Keratinocyte (primary cell): ENCODE measurements at regions not wholly inside any gene's neighbourhood (a gene's known extent, or its start where the extent isn't known, plus 50 kb on each side); places are given as distances from the start of the nearest gene placed in this dataset.

Experiments used
- EZH2 ChIP-seq: IDR thresholded peaks from one replicate; pipeline ENCODE4 v1.6.1; 2012; ENCODE audit warnings: inconsistent platforms, mild to moderate bottlenecking, low read length, moderate library complexity
- TF ChIP-seq, protein P1 (sequence below), 3 experiments: IDR thresholded peaks in 1 of 3; conservative IDR thresholded peaks in 1 of 3; optimal IDR thresholded peaks in 1 of 3; 2 replicates in 2 of 3; 3 replicates in 1 of 3; pipeline versions ENCODE3 to v1.5.1; 2011; ENCODE audit warnings: low read length in 3 of 3, mild to moderate bottlenecking in 3 of 3, moderate library complexity in 2 of 3, control low read depth in 1 of 3, inconsistent platforms in 1 of 3; ENCODE audit not compliant: insufficient read depth in 2 of 3; ENCODE audit errors: extremely low read depth in 1 of 3

DNA sequence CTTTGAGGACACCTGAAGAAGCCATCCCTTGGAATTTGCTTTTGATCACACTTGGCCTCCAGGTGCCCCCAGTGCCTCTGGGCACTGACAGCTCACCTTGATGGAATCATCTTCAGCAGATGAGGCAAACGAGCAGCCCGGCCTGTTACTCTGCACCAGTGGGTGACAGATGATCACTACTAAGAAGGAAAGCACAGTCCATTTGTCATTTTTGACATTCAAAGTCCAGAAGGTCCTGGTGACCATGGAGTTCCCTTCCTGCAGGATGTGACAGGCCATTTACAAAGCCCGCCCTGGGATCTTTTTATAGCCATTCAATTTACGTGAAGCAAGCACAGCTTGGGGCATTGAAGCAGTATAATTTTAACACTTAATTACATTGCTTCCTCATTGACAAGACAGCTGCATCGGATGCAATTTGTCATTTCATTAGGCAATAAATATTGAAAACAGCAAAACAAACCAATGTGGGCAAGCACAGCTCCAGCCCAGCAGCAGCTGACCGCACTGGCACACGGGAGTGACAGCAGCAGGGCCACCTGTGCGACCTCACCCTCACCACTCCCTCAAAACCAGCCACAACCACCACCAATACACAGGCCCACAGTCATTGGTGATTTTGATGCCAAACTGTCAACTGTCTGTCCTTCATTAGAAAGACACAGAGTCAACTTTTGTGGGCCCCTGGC, 76.0 kb upstream of the SLC66A3 start:
- TF ChIP-seq, protein P1, sequence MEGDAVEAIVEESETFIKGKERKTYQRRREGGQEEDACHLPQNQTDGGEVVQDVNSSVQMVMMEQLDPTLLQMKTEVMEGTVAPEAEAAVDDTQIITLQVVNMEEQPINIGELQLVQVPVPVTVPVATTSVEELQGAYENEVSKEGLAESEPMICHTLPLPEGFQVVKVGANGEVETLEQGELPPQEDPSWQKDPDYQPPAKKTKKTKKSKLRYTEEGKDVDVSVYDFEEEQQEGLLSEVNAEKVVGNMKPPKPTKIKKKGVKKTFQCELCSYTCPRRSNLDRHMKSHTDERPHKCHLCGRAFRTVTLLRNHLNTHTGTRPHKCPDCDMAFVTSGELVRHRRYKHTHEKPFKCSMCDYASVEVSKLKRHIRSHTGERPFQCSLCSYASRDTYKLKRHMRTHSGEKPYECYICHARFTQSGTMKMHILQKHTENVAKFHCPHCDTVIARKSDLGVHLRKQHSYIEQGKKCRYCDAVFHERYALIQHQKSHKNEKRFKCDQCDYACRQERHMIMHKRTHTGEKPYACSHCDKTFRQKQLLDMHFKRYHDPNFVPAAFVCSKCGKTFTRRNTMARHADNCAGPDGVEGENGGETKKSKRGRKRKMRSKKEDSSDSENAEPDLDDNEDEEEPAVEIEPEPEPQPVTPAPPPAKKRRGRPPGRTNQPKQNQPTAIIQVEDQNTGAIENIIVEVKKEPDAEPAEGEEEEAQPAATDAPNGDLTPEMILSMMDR (optimal IDR thresholded peaks at IDR 0.05 in 1 of 3, IDR thresholded peaks at IDR 0.05 in 1 of 3, conservative IDR thresholded peaks at IDR 0.05 in 1 of 3; ENCODE audit: extremely low read depth in 1 of 3, insufficient read depth in 2 of 3, low read length in 3 of 3), result no peak
- TF ChIP-seq EZH2, result no peak
